HepG2 (cell line): ENCODE measurements at regions not wholly inside any gene's neighbourhood (a gene's known extent, or its start where the extent isn't known, plus 50 kb on each side); places are given as distances from the start of the nearest gene placed in this dataset.

Experiments used
- ATAC-seq: fragments of 200-7000 bp; cut with Tn5 transposase; 3 replicates; pipeline ENCODE4 v1.9.1; 2020; ENCODE audit warnings: mild to moderate bottlenecking, moderate library complexity
- BruUV-seq: library from RNA; stranded (reverse); fragments of 400-500 nt; replicated peaks from 2 replicates; lab custom pipeline; 2021; lab: Mats Ljungman, UMichigan
- CTCF ChIA-PET: fragments of 300-600 bp; formaldehyde crosslinking; extraction: SDS; loops from one replicate; lab custom pipeline; 2021; ENCODE audit warnings: low total read pairs, inconsistent platforms, low intra/inter-chr PET ratio; lab: Yijun Ruan, JAX
- POLR2A ChIA-PET: fragments of 350-600 bp; sonication (Branson Sonifier 250); formaldehyde crosslinking; loops from one replicate; lab custom pipeline; 2020; ENCODE audit warnings: antibody characterized with exemption, inconsistent platforms; lab: Yijun Ruan, JAX
- DNase-seq: peaks from one replicate; pipeline ENCODE4 v3.0.0-alpha.2; 2015; ENCODE audit warnings: low spot score
- FAIRE-seq: peaks from 3 replicates; lab custom pipeline; 2011; peaks lifted over from hg19 to GRCh38; lab: Jason Lieb, UNC
- H2AFZ ChIP-seq: one replicate; pipeline ENCODE4 v1.6.1; 2011; ENCODE audit warnings: low read length, inconsistent platforms
- H3K27ac ChIP-seq: fragments of 300-600 bp; 3 replicates; pipeline ENCODE4 v1.8.0; 2011; ENCODE audit warnings: mixed run types, mild to moderate bottlenecking, mixed read lengths, low read length, inconsistent platforms; ENCODE audit not compliant: insufficient read depth; ENCODE audit errors: extremely low read length
- H3K27me3 ChIP-seq, 2 experiments: fragments of 200-600 bp in 1 of 2; 2 replicates in 1 of 2; 3 replicates in 1 of 2; pipeline versions ENCODE4 v1.6.0 to v1.8.0; 2011; ENCODE audit warnings: low read length in 2 of 2, mild to moderate bottlenecking in 2 of 2, moderate library complexity in 2 of 2, inconsistent platforms in 1 of 2; ENCODE audit not compliant: insufficient read depth in 2 of 2, control insufficient read depth in 1 of 2
- H3K36me3 ChIP-seq, 2 experiments: fragments of 200-600 bp in 1 of 2; replicated peaks in 1 of 2; 2 replicates in 1 of 2; 3 replicates in 1 of 2; pipeline versions ENCODE4 v1.5.1 to v1.8.0; 2011; ENCODE audit warnings: low read length in 2 of 2, inconsistent platforms in 1 of 2; ENCODE audit not compliant: insufficient read depth in 2 of 2, control insufficient read depth in 1 of 2
- H3K4me1 ChIP-seq: 2 replicates; pipeline ENCODE4 v1.5.1; 2012; ENCODE audit warnings: low read length, inconsistent platforms; ENCODE audit not compliant: insufficient read depth
- H3K4me2 ChIP-seq: 2 replicates; pipeline ENCODE4 v1.6.0; 2011; ENCODE audit warnings: low read depth, low read length, inconsistent platforms
- H3K4me3 ChIP-seq, 3 experiments: fragments of 200-600 bp in 1 of 3; sonication (generic), shearing (Covaris generic) in 1 of 3; replicated peaks in 1 of 3; 2 replicates each; pipeline ENCODE4 v1.5.1; 2011 to 2016; ENCODE audit warnings: low read length in 3 of 3, inconsistent platforms in 2 of 3, low read depth in 2 of 3, mild to moderate bottlenecking in 2 of 3, control low read depth in 1 of 3, mixed read lengths in 1 of 3; ENCODE audit not compliant: insufficient read depth in 1 of 3
- H3K79me2 ChIP-seq: one replicate; pipeline ENCODE4 v1.6.1; 2011; ENCODE audit warnings: low read length, inconsistent platforms; ENCODE audit not compliant: insufficient read depth
- H3K9ac ChIP-seq: 2 replicates; pipeline ENCODE4 v1.6.0; 2011; ENCODE audit warnings: mild to moderate bottlenecking, low read depth, low read length, inconsistent platforms; ENCODE audit not compliant: insufficient read depth
- H3K9me3 ChIP-seq: 2 replicates; pipeline ENCODE4 v1.5.1; 2012; ENCODE audit warnings: mild to moderate bottlenecking, low read length
- H4K20me1 ChIP-seq: 2 replicates; pipeline ENCODE4 v1.6.0; 2011; ENCODE audit warnings: inconsistent platforms, mild to moderate bottlenecking, low read length, moderate library complexity; ENCODE audit not compliant: insufficient read depth
- ETS1 ChIP-seq: sonication (generic); formaldehyde crosslinking; IDR thresholded peaks from 2 replicates; pipeline ENCODE4 v1.4.0; 2020; ENCODE audit warnings: missing genetic modification reagents
- NCOA2 ChIP-seq: sonication (generic); formaldehyde crosslinking; IDR thresholded peaks from 2 replicates; pipeline ENCODE4 v1.8.0; 2022; ENCODE audit warnings: inconsistent platforms
- RFXAP ChIP-seq: sonication (generic); formaldehyde crosslinking; IDR thresholded peaks from 2 replicates; pipeline ENCODE4 v1.4.0; 2020; ENCODE audit warnings: missing genetic modification reagents, borderline replicate concordance
- ZNF362 ChIP-seq: sonication (generic); formaldehyde crosslinking; IDR thresholded peaks from 2 replicates; pipeline ENCODE4 v1.4.0; 2020; ENCODE audit warnings: missing genetic modification reagents, mild to moderate bottlenecking, borderline replicate concordance
- ZNF574 ChIP-seq: sonication (generic); formaldehyde crosslinking; IDR thresholded peaks from 2 replicates; pipeline ENCODE4 v1.4.0; 2020; ENCODE audit warnings: missing genetic modification reagents
- ZNF597 ChIP-seq: sonication (generic); formaldehyde crosslinking; IDR thresholded peaks from 2 replicates; pipeline ENCODE4 v1.5.0; 2020; ENCODE audit warnings: missing genetic modification reagents
- WGBS: methylation state at CpG from one replicate; pipeline ENCODE4 v1.1.6; 2017; ENCODE audit warnings: low lambda C conversion rate; 5-methylcytosine and 5-hydroxymethylcytosine counted together
- in situ Hi-C: cut with HindIII; loops from 2 replicates; pipeline ENCODE4 v1.10.0; 2017; ENCODE audit warnings: low pct_unique_long_range_greater_than_20kb; ENCODE audit not compliant: extremely low pct_ligation_motif_present
- intact Hi-C: fragments of 100-400 bp; cut with micrococcal nuclease; formaldehyde crosslinking; loops from one replicate; pipeline ENCODE4 v1.10.0; 2022; ENCODE audit not compliant: unreplicated experiment
- TF ChIP-seq, protein P1 (sequence below): sonication (generic); formaldehyde crosslinking; IDR thresholded peaks from 2 replicates; pipeline ENCODE4 v1.5.0; 2020; ENCODE audit warnings: mild to moderate bottlenecking, missing genetic modification reagents

- TF ChIP-seq, protein P1, sequence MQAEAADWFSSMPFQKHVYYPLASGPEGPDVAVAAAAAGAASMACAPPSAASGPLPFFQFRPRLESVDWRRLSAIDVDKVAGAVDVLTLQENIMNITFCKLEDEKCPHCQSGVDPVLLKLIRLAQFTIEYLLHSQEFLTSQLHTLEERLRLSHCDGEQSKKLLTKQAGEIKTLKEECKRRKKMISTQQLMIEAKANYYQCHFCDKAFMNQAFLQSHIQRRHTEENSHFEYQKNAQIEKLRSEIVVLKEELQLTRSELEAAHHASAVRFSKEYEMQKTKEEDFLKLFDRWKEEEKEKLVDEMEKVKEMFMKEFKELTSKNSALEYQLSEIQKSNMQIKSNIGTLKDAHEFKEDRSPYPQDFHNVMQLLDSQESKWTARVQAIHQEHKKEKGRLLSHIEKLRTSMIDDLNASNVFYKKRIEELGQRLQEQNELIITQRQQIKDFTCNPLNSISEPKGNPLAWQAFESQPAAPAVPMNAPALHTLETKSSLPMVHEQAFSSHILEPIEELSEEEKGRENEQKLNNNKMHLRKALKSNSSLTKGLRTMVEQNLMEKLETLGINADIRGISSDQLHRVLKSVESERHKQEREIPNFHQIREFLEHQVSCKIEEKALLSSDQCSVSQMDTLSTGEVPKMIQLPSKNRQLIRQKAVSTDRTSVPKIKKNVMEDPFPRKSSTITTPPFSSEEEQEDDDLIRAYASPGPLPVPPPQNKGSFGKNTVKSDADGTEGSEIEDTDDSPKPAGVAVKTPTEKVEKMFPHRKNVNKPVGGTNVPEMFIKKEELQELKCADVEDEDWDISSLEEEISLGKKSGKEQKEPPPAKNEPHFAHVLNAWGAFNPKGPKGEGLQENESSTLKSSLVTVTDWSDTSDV (CRISPR knock-in tag), result no peak
- TF ChIP-seq ZNF597, result no peak
- TF ChIP-seq, all 625 proteins: peak for 0
Measured at GRCh38 chr5:34545164-34545563, 111.0 kb upstream of the RAI14 start (continued).

DNA sequence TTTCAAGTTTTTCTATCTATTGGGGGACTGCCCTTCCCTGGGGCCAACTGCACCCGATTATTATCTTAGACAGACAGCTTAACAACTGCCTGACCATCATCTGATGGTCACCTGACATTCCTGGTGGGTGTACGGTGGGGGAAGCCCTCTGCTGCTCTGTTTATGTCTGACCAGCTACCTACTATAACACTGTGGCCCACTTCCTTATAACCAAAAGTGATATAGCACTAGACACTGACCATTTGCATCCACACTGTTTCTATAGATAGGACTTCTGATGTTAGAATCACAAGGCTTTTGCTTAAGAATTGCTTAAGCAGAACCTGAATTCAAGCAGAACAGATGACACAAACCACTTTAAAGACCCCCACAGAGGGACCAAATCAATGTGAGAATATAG, 110.5 kb upstream of the RAI14 start:
- DNase-seq, result no peak
- intact Hi-C loops (no loop called here), in situ Hi-C loops (no loop called here)
- peaks cover 24% of the 10 kb centered on the region for H3K4me1 ChIP-seq
- no peak overlapping the region for H3K9ac ChIP-seq
- H3K36me3 ChIP-seq, result no peaks in the 10 kb centered on the region
- FAIRE-seq, result no peak
- H4K20me1 ChIP-seq, result no peaks in the 10 kb centered on the region
- TF ChIP-seq ETS1 (CRISPR knock-in tag) (no peak), ZNF362 (no peak), RFXAP (no peak), ZNF574 (CRISPR knock-in tag) (no peak), NCOA2 (no peak)
- 5% methylated on average over 2 of the region's 2 CpGs for WGBS
- no peaks in the 10 kb centered on the region for H3K79me2 ChIP-seq
- POLR2A ChIA-PET, result no interaction called here
- no peaks in the 10 kb centered on the region for H3K27me3 ChIP-seq
- no peak for ATAC-seq
- no peak overlapping the region for H3K4me3 ChIP-seq
- CTCF ChIA-PET, result no interaction called here
- H3K27ac ChIP-seq, result no peak overlapping the region
- H3K4me2 ChIP-seq, result no peak overlapping the region
- no TSS peak for BruUV-seq
- H2AFZ ChIP-seq, result no peak overlapping the region
- peaks cover 22% of the 10 kb centered on the region for H3K9me3 ChIP-seq
